Muscle of leg (tissue), 3 donors: ENCODE measurements at regions not wholly inside any gene's neighbourhood (a gene's known extent, or its start where the extent isn't known, plus 50 kb on each side); places are given as distances from the start of the nearest gene placed in this dataset.

Experiments
- DNase-seq: peaks from one replicate; pipeline ENCODE4 v3.0.0; 2013
- H3K27ac ChIP-seq: one replicate; pipeline ENCODE4 v1.5.1; 2013; ENCODE audit warnings: mild to moderate bottlenecking, low read length, control low read depth
- H3K27me3 ChIP-seq: one replicate; pipeline ENCODE4 v1.6.1; 2013; ENCODE audit warnings: low read length; ENCODE audit not compliant: control insufficient read depth, insufficient read depth
- H3K36me3 ChIP-seq: one replicate; pipeline ENCODE4 v1.6.1; 2013; ENCODE audit warnings: low read length; ENCODE audit not compliant: control insufficient read depth, insufficient read depth
- H3K4me1 ChIP-seq: one replicate; pipeline ENCODE4 v1.6.1; 2013; ENCODE audit warnings: low read length; ENCODE audit not compliant: control insufficient read depth, insufficient read depth
- H3K4me3 ChIP-seq: one replicate; pipeline ENCODE4 v1.5.1; 2013; ENCODE audit warnings: low read length, control low read depth
- H3K9me3 ChIP-seq: replicated peaks from 2 replicates; pipeline ENCODE4 v1.6.1; 2013; ENCODE audit warnings: low read depth, low read length; ENCODE audit not compliant: control insufficient read depth
- WGBS: methylation state at CpG from one replicate; pipeline ENCODE4 v1.1.5; 2013; ENCODE audit warnings: missing lambda C conversion rate; ENCODE audit not compliant: insufficient coverage; 5-methylcytosine and 5-hydroxymethylcytosine counted together

GRCh38 chr2:117519238-117519637 is 295.3 kb upstream of the DDX18 start:
- H3K4me3 ChIP-seq: no peak overlapping the region
- WGBS: 0% methylated on average over 1 of the region's 1 CpG
- H3K27me3 ChIP-seq: no peaks in the 10 kb centered on the region
- DNase-seq: no peak
- H3K4me1 ChIP-seq: peaks cover 2% of the 10 kb centered on the region
- no peak overlapping the region for H3K27ac ChIP-seq
- no peaks in the 10 kb centered on the region for H3K9me3 ChIP-seq
- H3K36me3 ChIP-seq: no peaks in the 10 kb centered on the region

GRCh38 chr2:117519721-117520120 is 294.8 kb upstream of the DDX18 start:
- Histone ChIP-seq H3K27ac (no peak overlapping the region), H3K36me3 (no peaks in the 10 kb centered on the region), H3K4me3 (no peak overlapping the region), H3K4me1 (peaks cover 5% of the 10 kb centered on the region), H3K27me3 (no peaks in the 10 kb centered on the region), H3K9me3 (no peaks in the 10 kb centered on the region)
- DNase-seq: no peak

- Histone ChIP-seq H3K36me3 (no peaks in the 10 kb centered on the region), H3K4me3 (no peak overlapping the region), H3K27ac (no peak overlapping the region), H3K4me1 (peaks cover 7% of the 10 kb centered on the region), H3K27me3 (no peaks in the 10 kb centered on the region), H3K9me3 (no peaks in the 10 kb centered on the region)
- peak; percentile 91 for DNase-seq
- WGBS: 20% methylated on average over 1 of the region's 2 CpGs
Observed at GRCh38 chr2:117523267-117523666, 291.2 kb upstream of the DDX18 start.

GRCh38 chr2:117523711-117524238 is 290.7 kb upstream of the DDX18 start:
- no peaks in the 10 kb centered on the region for H3K36me3 ChIP-seq
- H3K4me3 ChIP-seq: no peak overlapping the region
- H3K27ac ChIP-seq: peak overlapping the region; percentile 5
- WGBS: no CpG with 5 or more reads among the region's 1 CpG
- peaks cover 7% of the 10 kb centered on the region for H3K4me1 ChIP-seq
- DNase-seq: peak; percentile 63
- no peaks in the 10 kb centered on the region for H3K27me3 ChIP-seq
- no peaks in the 10 kb centered on the region for H3K9me3 ChIP-seq

- no peak overlapping the region for H3K27ac ChIP-seq
- DNase-seq: peak; percentile 15
- peaks cover 3% of the 10 kb centered on the region for H3K9me3 ChIP-seq
- no peak overlapping the region for H3K4me3 ChIP-seq
- 25% methylated on average over 2 of the region's 2 CpGs for WGBS
- H3K27me3 ChIP-seq: no peaks in the 10 kb centered on the region
- no peaks in the 10 kb centered on the region for H3K4me1 ChIP-seq
- no peaks in the 10 kb centered on the region for H3K36me3 ChIP-seq
Observed at GRCh38 chr2:117536139-117536538, 278.4 kb upstream of the DDX18 start.

- WGBS: 63% methylated on average over 3 of the region's 4 CpGs
- no peak overlapping the region for H3K27ac ChIP-seq
Observed at GRCh38 chr2:117537032-117537431, 277.5 kb upstream of the DDX18 start.

GRCh38 chr2:117551858-117552257 is 262.6 kb upstream of the DDX18 start:
- no peaks in the 10 kb centered on the region for H3K27me3 ChIP-seq
- WGBS: 86% methylated on average over 2 of the region's 3 CpGs
- no peak overlapping the region for H3K4me3 ChIP-seq
- DNase-seq: no peak
- no peaks in the 10 kb centered on the region for H3K36me3 ChIP-seq
- H3K4me1 ChIP-seq: no peaks in the 10 kb centered on the region
- no peak overlapping the region for H3K27ac ChIP-seq
- no peaks in the 10 kb centered on the region for H3K9me3 ChIP-seq

More at GRCh38 chr2:117537032-117537431, 277.5 kb upstream of the DDX18 start:
- H3K4me1 ChIP-seq: no peaks in the 10 kb centered on the region
- DNase-seq: no peak
- peaks cover 3% of the 10 kb centered on the region for H3K9me3 ChIP-seq
- no peaks in the 10 kb centered on the region for H3K27me3 ChIP-seq
- H3K36me3 ChIP-seq: no peaks in the 10 kb centered on the region
- H3K4me3 ChIP-seq: no peak overlapping the region

- no peak for DNase-seq
- H3K27me3 ChIP-seq: no peaks in the 10 kb centered on the region
- no peaks in the 10 kb centered on the region for H3K36me3 ChIP-seq
- H3K4me3 ChIP-seq: no peak overlapping the region
- H3K9me3 ChIP-seq: no peaks in the 10 kb centered on the region
- no peak overlapping the region for H3K27ac ChIP-seq
- WGBS: 20% methylated on average over 1 of the region's 4 CpGs
- H3K4me1 ChIP-seq: no peaks in the 10 kb centered on the region
Observed at GRCh38 chr2:117553448-117553847, 261.0 kb upstream of the DDX18 start.

GRCh38 chr2:117555965-117556364 is 258.5 kb upstream of the DDX18 start:
- H3K27ac ChIP-seq: no peak overlapping the region
- H3K4me3 ChIP-seq: no peak overlapping the region
- no peaks in the 10 kb centered on the region for H3K4me1 ChIP-seq
- DNase-seq: no peak
- no CpG with 5 or more reads among the region's 5 CpGs for WGBS
- H3K9me3 ChIP-seq: no peaks in the 10 kb centered on the region
- no peaks in the 10 kb centered on the region for H3K27me3 ChIP-seq
- no peaks in the 10 kb centered on the region for H3K36me3 ChIP-seq

- 72% methylated on average over 2 of the region's 3 CpGs for WGBS
Observed at GRCh38 chr2:117557626-117558025, 256.9 kb upstream of the DDX18 start.

GRCh38 chr2:117562654-117563053 is 251.8 kb upstream of the DDX18 start:
- WGBS: 73% methylated on average over 3 of the region's 3 CpGs
- DNase-seq: no peak

More at GRCh38 chr2:117557626-117558025, 256.9 kb upstream of the DDX18 start:
- no peak for DNase-seq
- H3K9me3 ChIP-seq: no peaks in the 10 kb centered on the region
- H3K36me3 ChIP-seq: no peaks in the 10 kb centered on the region
- no peak overlapping the region for H3K27ac ChIP-seq
- H3K4me1 ChIP-seq: no peaks in the 10 kb centered on the region
- H3K27me3 ChIP-seq: no peaks in the 10 kb centered on the region
- no peak overlapping the region for H3K4me3 ChIP-seq

More at GRCh38 chr2:117562654-117563053, 251.8 kb upstream of the DDX18 start:
- Histone ChIP-seq H3K4me3 (no peak overlapping the region), H3K27ac (no peak overlapping the region), H3K9me3 (no peaks in the 10 kb centered on the region), H3K4me1 (no peaks in the 10 kb centered on the region), H3K27me3 (no peaks in the 10 kb centered on the region), H3K36me3 (no peaks in the 10 kb centered on the region)
